Mucosa of descending colon (tissue), 3 donors: ENCODE measurements at regions not wholly inside any gene's neighbourhood (a gene's known extent, or its start where the extent isn't known, plus 50 kb on each side); places are given as distances from the start of the nearest gene placed in this dataset.

Source experiments
- ATAC-seq: fragments of 200-7000 bp; cut with Tn5 transposase; one replicate; pipeline ENCODE4 v1.9.1; 2020; ENCODE audit warnings: mild to moderate bottlenecking, moderate library complexity
- DNase-seq, 3 donors: peaks; one replicate each; pipeline ENCODE4 v3.0.0-alpha.2; 2020
- H3K36me3 ChIP-seq: fragments of 200-600 bp; one replicate; pipeline ENCODE4 v1.8.0; 2021; ENCODE audit warnings: low read depth, mild to moderate bottlenecking
- H3K4me1 ChIP-seq: fragments of 200-600 bp; one replicate; pipeline ENCODE4 v1.8.0; 2021; ENCODE audit warnings: low read depth, mild to moderate bottlenecking
- H3K4me3 ChIP-seq: fragments of 200-600 bp; one replicate; pipeline ENCODE4 v1.8.0; 2021; ENCODE audit warnings: mild to moderate bottlenecking
- H3K9me3 ChIP-seq: fragments of 200-600 bp; one replicate; pipeline ENCODE4 v1.8.0; 2021; ENCODE audit warnings: mild to moderate bottlenecking
- intact Hi-C, 2 donors: fragments of 100-400 bp; cut with DNase I in 1 of 2; cut with micrococcal nuclease in 1 of 2; formaldehyde crosslinking; loops; one replicate each; pipeline versions ENCODE4 v1.11.0 to v1.11.1; 2022; cut with DNase I, micrococcal nuclease
- TF ChIP-seq, protein P1 (sequence below): fragments of 200-600 bp; IDR thresholded peaks from one replicate; pipeline ENCODE4 v1.8.0; 2022; ENCODE audit warnings: antibody characterized with exemption, mild to moderate bottlenecking
- donor health status: DM: no; HTN: no; CAD: no; lungs with moderate emphysema.
- donor health status: DM: no; HTN: no; CAD: no.
- donor health status: DM: no; HTN: yes; CAD: no.

DNA sequence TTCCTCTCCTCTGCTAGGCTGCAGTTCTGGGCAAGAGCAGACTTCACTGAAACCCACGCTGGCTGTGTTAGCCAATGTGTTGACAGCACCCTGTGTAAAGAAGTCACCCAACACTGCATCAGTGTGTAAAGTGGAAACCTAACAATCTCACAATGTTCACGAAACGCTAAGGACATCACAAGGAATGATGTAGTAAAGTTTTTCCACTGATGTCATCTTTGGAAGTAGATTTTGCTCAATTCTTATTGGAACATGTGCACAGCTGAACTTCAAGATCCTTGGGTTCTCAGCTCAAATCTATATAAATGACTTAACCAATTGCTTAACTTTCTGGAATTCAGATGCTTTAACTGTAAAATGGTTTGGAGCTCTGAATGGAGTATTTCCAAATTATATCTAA is 1112.5 kb downstream of the TSN start:
- Histone ChIP-seq H3K36me3 (no peaks in the 10 kb centered on the region), H3K4me1 (no peaks in the 10 kb centered on the region), H3K9me3 (no peaks in the 10 kb centered on the region), H3K4me3 (no peak overlapping the region)
- DNase-seq (no peak), ATAC-seq (no peak)
- intact Hi-C loops = no loop called here
- TF ChIP-seq, protein P1, sequence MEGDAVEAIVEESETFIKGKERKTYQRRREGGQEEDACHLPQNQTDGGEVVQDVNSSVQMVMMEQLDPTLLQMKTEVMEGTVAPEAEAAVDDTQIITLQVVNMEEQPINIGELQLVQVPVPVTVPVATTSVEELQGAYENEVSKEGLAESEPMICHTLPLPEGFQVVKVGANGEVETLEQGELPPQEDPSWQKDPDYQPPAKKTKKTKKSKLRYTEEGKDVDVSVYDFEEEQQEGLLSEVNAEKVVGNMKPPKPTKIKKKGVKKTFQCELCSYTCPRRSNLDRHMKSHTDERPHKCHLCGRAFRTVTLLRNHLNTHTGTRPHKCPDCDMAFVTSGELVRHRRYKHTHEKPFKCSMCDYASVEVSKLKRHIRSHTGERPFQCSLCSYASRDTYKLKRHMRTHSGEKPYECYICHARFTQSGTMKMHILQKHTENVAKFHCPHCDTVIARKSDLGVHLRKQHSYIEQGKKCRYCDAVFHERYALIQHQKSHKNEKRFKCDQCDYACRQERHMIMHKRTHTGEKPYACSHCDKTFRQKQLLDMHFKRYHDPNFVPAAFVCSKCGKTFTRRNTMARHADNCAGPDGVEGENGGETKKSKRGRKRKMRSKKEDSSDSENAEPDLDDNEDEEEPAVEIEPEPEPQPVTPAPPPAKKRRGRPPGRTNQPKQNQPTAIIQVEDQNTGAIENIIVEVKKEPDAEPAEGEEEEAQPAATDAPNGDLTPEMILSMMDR = no peak

DNA sequence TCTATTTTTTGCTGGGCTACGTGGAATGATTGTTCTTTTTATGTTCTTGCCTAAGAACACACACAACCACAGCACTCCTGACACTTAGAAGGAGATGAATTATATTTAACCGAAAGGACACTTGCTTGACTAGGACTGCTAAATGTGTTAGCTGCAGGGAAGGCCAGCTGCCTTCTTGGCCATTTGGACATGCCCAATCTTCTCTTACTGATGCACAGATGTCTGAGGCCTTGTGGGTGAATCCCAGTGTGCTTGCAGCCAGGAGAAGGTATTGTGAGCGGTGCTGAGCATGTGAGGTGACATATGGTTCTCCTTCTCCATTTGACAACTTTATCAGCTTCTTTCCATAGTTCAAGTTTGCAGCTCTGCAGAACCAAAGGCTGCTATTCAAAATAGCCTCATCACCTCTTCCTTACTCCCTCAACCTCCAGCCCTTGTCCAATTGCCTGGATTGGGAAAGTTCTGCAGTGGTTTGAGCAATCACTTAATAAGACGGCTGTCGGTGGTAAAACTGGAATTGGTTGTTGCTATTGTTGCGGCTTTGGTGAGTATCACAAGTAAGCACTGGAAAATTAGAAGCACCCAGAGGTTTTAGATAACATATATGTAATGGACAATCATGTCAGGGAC is 1113.3 kb downstream of the TSN start:
- TF ChIP-seq, protein P1 = no peak
- no peak overlapping the region for H3K4me3 ChIP-seq
- intact Hi-C loops = no loop called here

DNA sequence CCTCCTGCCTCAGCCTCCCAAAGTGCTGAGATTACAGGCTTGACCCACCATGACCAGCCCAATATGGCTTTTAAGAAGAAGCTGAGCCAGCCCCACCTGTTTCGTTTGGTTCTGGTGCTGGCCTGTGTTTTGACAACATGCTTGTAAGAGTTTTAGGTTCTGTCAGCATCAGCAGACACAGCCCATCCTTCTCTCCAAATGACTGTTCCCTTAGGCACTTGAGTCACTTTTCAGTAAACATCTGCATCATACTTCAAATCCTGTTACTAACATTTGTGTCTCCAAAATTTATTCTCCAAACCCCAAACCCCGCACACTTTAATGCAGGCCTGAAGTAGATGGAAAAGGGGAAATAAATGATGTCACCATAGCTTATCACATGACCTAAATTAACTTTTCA is 1118.5 kb downstream of the TSN start:
- no peak overlapping the region for H3K4me3 ChIP-seq
- no peaks in the 10 kb centered on the region for H3K4me1 ChIP-seq
- no peak for DNase-seq
- TF ChIP-seq, protein P1 = no peak
- no peaks in the 10 kb centered on the region for H3K36me3 ChIP-seq
- no peaks in the 10 kb centered on the region for H3K9me3 ChIP-seq
- intact Hi-C loops = no loop called here
- ATAC-seq = no peak

More for the DNA sequence above, 1113.3 kb downstream of the TSN start:
- ATAC-seq (no peak), DNase-seq (no peak)
- no peaks in the 10 kb centered on the region for H3K36me3 ChIP-seq
- no peaks in the 10 kb centered on the region for H3K4me1 ChIP-seq
- no peaks in the 10 kb centered on the region for H3K9me3 ChIP-seq

DNA sequence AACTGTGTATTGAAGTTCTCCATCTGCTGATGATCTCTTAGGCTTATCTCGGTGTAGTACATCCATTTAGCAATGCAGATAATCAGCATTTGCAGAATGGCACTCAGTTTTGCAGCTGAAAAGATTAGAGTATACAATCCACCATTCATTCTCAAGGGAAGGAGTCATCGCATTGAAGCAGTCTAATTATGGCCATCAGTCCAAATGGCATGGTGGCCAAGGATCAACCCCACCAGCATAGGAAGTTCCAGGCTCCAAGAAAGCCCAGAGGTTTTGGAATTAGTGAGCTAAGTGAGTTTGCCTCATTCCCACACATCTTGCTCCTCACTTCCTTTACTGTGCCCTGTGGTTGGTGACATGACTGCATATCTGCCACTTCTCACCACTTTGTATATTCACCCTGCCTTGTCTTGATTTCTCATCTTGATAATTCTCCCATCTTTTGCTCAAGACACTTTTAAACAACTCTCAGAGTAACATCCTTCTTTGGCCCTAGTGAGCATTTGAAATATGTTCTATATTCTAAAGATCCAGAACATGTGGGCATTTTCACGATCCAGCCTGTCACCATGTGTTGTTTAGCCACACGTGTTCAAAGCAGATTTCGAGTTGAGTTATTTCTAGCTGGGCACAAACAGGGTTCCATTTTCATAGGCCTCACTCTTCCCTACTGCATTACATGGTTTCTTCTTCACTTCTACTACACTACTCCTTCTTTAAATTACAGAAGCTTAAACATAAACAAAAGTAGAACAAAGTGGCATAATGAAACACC is 1119.8 kb downstream of the TSN start:
- intact Hi-C loops = no loop called here
- ATAC-seq (no peak), DNase-seq (no peak)
- H3K36me3 ChIP-seq = no peaks in the 10 kb centered on the region
- H3K9me3 ChIP-seq = no peaks in the 10 kb centered on the region
- no peak overlapping the region for H3K4me3 ChIP-seq
- H3K4me1 ChIP-seq = no peaks in the 10 kb centered on the region
- TF ChIP-seq, protein P1 = no peak

DNA sequence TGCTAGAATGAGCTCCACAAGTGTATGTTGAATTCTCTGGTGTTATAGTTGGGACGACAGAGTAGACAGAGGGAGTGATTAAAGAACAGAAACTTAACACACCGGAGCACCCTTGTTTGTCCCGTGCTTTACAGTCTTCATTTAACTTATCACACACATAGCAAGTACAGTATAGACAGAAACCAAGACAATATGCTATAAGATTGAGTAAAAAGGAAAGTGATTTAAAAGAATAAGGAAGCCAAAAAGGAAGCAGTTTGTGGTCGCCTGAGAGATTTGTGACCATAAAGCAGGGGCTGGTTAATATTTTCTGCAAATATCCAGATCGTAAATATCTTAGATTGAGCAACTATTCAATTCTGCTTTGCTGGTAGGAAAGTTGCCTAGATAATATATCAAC is 1128.4 kb downstream of the TSN start:
- no peak for DNase-seq
- no peaks in the 10 kb centered on the region for H3K9me3 ChIP-seq
- intact Hi-C loops = no loop called here
- no peaks in the 10 kb centered on the region for H3K4me1 ChIP-seq
- H3K4me3 ChIP-seq = no peak overlapping the region
- no peaks in the 10 kb centered on the region for H3K36me3 ChIP-seq
- ATAC-seq = no peak
- TF ChIP-seq, protein P1 = no peak
